H9 (cell line): ENCODE measurements at regions not wholly inside any gene's neighbourhood (a gene's known extent, or its start where the extent isn't known, plus 50 kb on each side); places are given as distances from the start of the nearest gene placed in this dataset.

Source experiments
- DNase-seq: peaks from one replicate; pipeline ENCODE4 v3.0.0-alpha.2; 2017
- H2AFZ ChIP-seq: one replicate; pipeline ENCODE4 v1.6.1; 2013; ENCODE audit warnings: mild to moderate bottlenecking, low read length, control low read depth, moderate library complexity
- H2AK5ac ChIP-seq: 2 replicates; pipeline ENCODE4 v1.6.1; 2013; ENCODE audit warnings: low read length, control low read depth, mixed read lengths; ENCODE audit not compliant: insufficient read length
- H2BK120ac ChIP-seq: one replicate; pipeline ENCODE4 v1.6.1; 2013; ENCODE audit warnings: low read depth, mild to moderate bottlenecking, low read length, control low read depth, inconsistent platforms; ENCODE audit not compliant: poor library complexity, severe bottlenecking
- H2BK12ac ChIP-seq: 2 replicates; pipeline ENCODE4 v1.6.1; 2013; ENCODE audit warnings: low read length, control low read depth, mixed read lengths, low read depth; ENCODE audit not compliant: insufficient read length
- H2BK15ac ChIP-seq: 2 replicates; pipeline ENCODE4 v1.6.1; 2013; ENCODE audit warnings: low read depth, low read length, control low read depth
- H2BK20ac ChIP-seq: one replicate; pipeline ENCODE4 v1.6.1; 2013; ENCODE audit warnings: low read depth, mild to moderate bottlenecking, low read length, control low read depth, inconsistent platforms; ENCODE audit not compliant: poor library complexity, severe bottlenecking
- H2BK5ac ChIP-seq: 2 replicates; pipeline ENCODE4 v1.6.1; 2013; ENCODE audit warnings: low read length, control low read depth, mixed read lengths; ENCODE audit not compliant: insufficient read length
- H3K14ac ChIP-seq: 2 replicates; pipeline ENCODE4 v1.6.1; 2013; ENCODE audit warnings: low read length, control low read depth; ENCODE audit not compliant: insufficient read depth
- H3K18ac ChIP-seq: 2 replicates; pipeline ENCODE4 v1.6.1; 2013; ENCODE audit warnings: low read depth, mild to moderate bottlenecking, mixed read lengths, low read length, control low read depth; ENCODE audit not compliant: insufficient read length
- H3K23ac ChIP-seq: 2 replicates; pipeline ENCODE4 v1.6.1; 2013; ENCODE audit warnings: low read length, control low read depth, mixed read lengths, low read depth; ENCODE audit not compliant: insufficient read length
- H3K23me2 ChIP-seq: 2 replicates; pipeline ENCODE4 v1.6.1; 2013; ENCODE audit warnings: low read depth, mild to moderate bottlenecking, mixed read lengths, low read length, control low read depth; ENCODE audit not compliant: insufficient read length, poor library complexity, severe bottlenecking
- H3K27ac ChIP-seq: 2 replicates; pipeline ENCODE4 v1.5.1; 2013; ENCODE audit warnings: low read length, control low read depth, mixed read lengths, low read depth; ENCODE audit not compliant: insufficient read length
- H3K27me3 ChIP-seq: 2 replicates; pipeline ENCODE4 v1.6.1; 2013; ENCODE audit warnings: low read length, control low read depth, inconsistent platforms; ENCODE audit not compliant: insufficient read depth
- H3K4ac ChIP-seq: 2 replicates; pipeline ENCODE4 v1.6.1; 2013; ENCODE audit warnings: low read depth, mild to moderate bottlenecking, control low read depth, inconsistent platforms, low read length, moderate library complexity
- H3K4me1 ChIP-seq: 2 replicates; pipeline ENCODE4 v1.6.1; 2013; ENCODE audit warnings: low read length, control low read depth, inconsistent platforms; ENCODE audit not compliant: insufficient read depth
- H3K4me2 ChIP-seq: 2 replicates; pipeline ENCODE4 v1.6.1; 2013; ENCODE audit warnings: low read length, control low read depth, mixed read lengths; ENCODE audit not compliant: insufficient read length, insufficient read depth
- H3K56ac ChIP-seq: 2 replicates; pipeline ENCODE4 v1.6.1; 2013; ENCODE audit warnings: low read depth, mild to moderate bottlenecking, mixed read lengths, low read length, control low read depth; ENCODE audit not compliant: insufficient read length
- H3K79me1 ChIP-seq: 2 replicates; pipeline ENCODE4 v1.6.1; 2013; ENCODE audit warnings: low read depth, mild to moderate bottlenecking, moderate library complexity, low read length, control low read depth, inconsistent platforms; ENCODE audit not compliant: insufficient read depth, poor library complexity, severe bottlenecking
- H3K79me2 ChIP-seq: 2 replicates; pipeline ENCODE4 v1.6.1; 2013; ENCODE audit warnings: low read length, control low read depth, inconsistent platforms; ENCODE audit not compliant: insufficient read depth
- H3K9ac ChIP-seq: 2 replicates; pipeline ENCODE4 v1.6.1; 2013; ENCODE audit warnings: low read length, control low read depth, mixed read lengths; ENCODE audit not compliant: insufficient read length; ENCODE audit errors: extremely low read depth
- H3K9me3 ChIP-seq: one replicate; pipeline ENCODE4 v1.6.1; 2013; ENCODE audit warnings: low read depth, low read length, inconsistent platforms; ENCODE audit not compliant: control insufficient read depth
- H3T11ph ChIP-seq: one replicate; pipeline ENCODE4 v1.6.1; 2013; ENCODE audit warnings: mild to moderate bottlenecking, low read length, control low read depth, inconsistent platforms
- H4K20me1 ChIP-seq: one replicate; pipeline ENCODE4 v1.6.1; 2013; ENCODE audit not compliant: control insufficient read depth, insufficient read length, insufficient read depth
- H4K5ac ChIP-seq: 2 replicates; pipeline ENCODE4 v1.6.1; 2013; ENCODE audit warnings: low read depth, mild to moderate bottlenecking, mixed read lengths, low read length, control low read depth; ENCODE audit not compliant: insufficient read length
- H4K8ac ChIP-seq: replicated peaks from 2 replicates; pipeline ENCODE4 v1.6.1; 2013; ENCODE audit warnings: low read length, control low read depth, mixed read lengths, low read depth; ENCODE audit not compliant: insufficient read length
- H4K91ac ChIP-seq: 2 replicates; pipeline ENCODE4 v1.6.1; 2013; ENCODE audit warnings: low read depth, mild to moderate bottlenecking, moderate library complexity, mixed read lengths, low read length, control low read depth; ENCODE audit not compliant: insufficient read length
- H3K27ac Mint-ChIP-seq, 3 experiments: 2 replicates in 2 of 3; 3 replicates in 1 of 3; pipeline ENCODE4 v1.8.0; 2020 to 2021; ENCODE audit warnings: mixed read lengths in 3 of 3, mild to moderate bottlenecking in 1 of 3, moderate library complexity in 1 of 3
- H3K27me3 Mint-ChIP-seq: 2 replicates; pipeline ENCODE4 v1.8.0; 2021; ENCODE audit warnings: low read depth, mild to moderate bottlenecking, moderate library complexity, mixed read lengths
- H3K36me3 Mint-ChIP-seq, 3 experiments: 2 replicates in 2 of 3; 3 replicates in 1 of 3; pipeline ENCODE4 v1.8.0; 2020 to 2021; ENCODE audit warnings: low read depth in 3 of 3, mixed read lengths in 3 of 3; ENCODE audit not compliant: insufficient read depth in 1 of 3
- H3K4me1 Mint-ChIP-seq, 2 experiments: 2 replicates each; pipeline ENCODE4 v1.8.0; 2020; ENCODE audit warnings: mixed read lengths in 2 of 2
- H3K4me3 Mint-ChIP-seq, 2 experiments: 2 replicates in 1 of 2; 3 replicates in 1 of 2; pipeline ENCODE4 v1.8.0; 2020 to 2021; ENCODE audit warnings: mild to moderate bottlenecking in 2 of 2, mixed read lengths in 2 of 2, moderate library complexity in 1 of 2
- H3K9me3 Mint-ChIP-seq, 2 experiments: 2 replicates in 1 of 2; 3 replicates in 1 of 2; pipeline ENCODE4 v1.8.0; 2020; ENCODE audit warnings: mild to moderate bottlenecking in 2 of 2, mixed read lengths in 2 of 2, moderate library complexity in 1 of 2
- CTCF ChIP-seq: fragments of 200-600 bp; sonication (generic); conservative IDR thresholded peaks from 3 replicates; pipeline ENCODE4 v1.8.0; 2021; ENCODE audit warnings: antibody characterized with exemption, mild to moderate bottlenecking
- WGBS: extraction: QIAGEN DNeasy Blood & Tissue Kit; methylation state at CpG from one replicate; pipeline ENCODE4 v1.1.7; 2013; ENCODE audit warnings: missing lambda C conversion rate, low lambda C conversion rate, mixed read lengths; ENCODE audit not compliant: insufficient read length; ENCODE audit errors: extremely low coverage; 5-methylcytosine and 5-hydroxymethylcytosine counted together

- peaks cover 62 to 66% of the 10 kb centered on the region in 2 experiments for H3K4me1 Mint-ChIP-seq
- H3K36me3 Mint-ChIP-seq, result no peaks in the 10 kb centered on the region
- Histone ChIP-seq H2BK5ac (no peak overlapping the region), H2AFZ (no peak overlapping the region), H3K27ac (no peak overlapping the region), H3K27me3 (peaks cover 7% of the 10 kb centered on the region), H4K8ac (no peak overlapping the region), H3K23ac (no peak overlapping the region), H3K4me1 (peaks cover 3% of the 10 kb centered on the region; the same call in 1 of the 2 replicates), H3K4ac (no peak overlapping the region), H4K5ac (no peak overlapping the region), H4K91ac (no peak overlapping the region), H4K20me1 (no peaks in the 10 kb centered on the region), H3K79me2 (no peaks in the 10 kb centered on the region), H3K79me1 (no peaks in the 10 kb centered on the region), H2BK15ac (no peak overlapping the region), H3K56ac (no peak overlapping the region), H3K23me2 (peaks cover 14% of the 10 kb centered on the region), H3T11ph (no peak overlapping the region), H2BK12ac (no peak overlapping the region), H2AK5ac (no peak overlapping the region), H3K9me3 (no peaks in the 10 kb centered on the region), H3K14ac (no peak overlapping the region), H3K18ac (no peak overlapping the region), H3K4me2 (peak overlapping the region; percentile 82), H2BK20ac (no peak overlapping the region), H2BK120ac (no peak overlapping the region), H3K9ac (no peak overlapping the region)
- WGBS, result no CpG with 5 or more reads among the region's 12 CpGs
- peaks cover 58% of the 10 kb centered on the region for H3K27me3 Mint-ChIP-seq
- H3K9me3 Mint-ChIP-seq, result no peaks in the 10 kb centered on the region; a peak in 1 of 5 replicates
- H3K27ac Mint-ChIP-seq, result no peak overlapping the region
- no peak for DNase-seq
- TF ChIP-seq CTCF, result no peak
- peak overlapping the region; percentile 75 to 84 for H3K4me3 Mint-ChIP-seq
Measured at GRCh38 chr18:26654616-26655524, 106.5 kb upstream of the KCTD1 start.
